B cell (primary cell): ENCODE measurements at regions not wholly inside any gene's neighbourhood (a gene's known extent, or its start where the extent isn't known, plus 50 kb on each side); places are given as distances from the start of the nearest gene placed in this dataset.

Experiments used
- EZH2 ChIP-seq: IDR thresholded peaks from 2 replicates; pipeline ENCODE4 v1.6.1; 2012; ENCODE audit warnings: borderline replicate concordance, low read depth, mild to moderate bottlenecking, moderate library complexity, low read length; ENCODE audit not compliant: insufficient read depth, poor library complexity, severe bottlenecking
- TF ChIP-seq, protein P1 (sequence below): fragments of 200-600 bp; IDR thresholded peaks from one replicate; pipeline ENCODE4 v1.8.0; 2022; ENCODE audit warnings: antibody characterized with exemption, mild to moderate bottlenecking

DNA sequence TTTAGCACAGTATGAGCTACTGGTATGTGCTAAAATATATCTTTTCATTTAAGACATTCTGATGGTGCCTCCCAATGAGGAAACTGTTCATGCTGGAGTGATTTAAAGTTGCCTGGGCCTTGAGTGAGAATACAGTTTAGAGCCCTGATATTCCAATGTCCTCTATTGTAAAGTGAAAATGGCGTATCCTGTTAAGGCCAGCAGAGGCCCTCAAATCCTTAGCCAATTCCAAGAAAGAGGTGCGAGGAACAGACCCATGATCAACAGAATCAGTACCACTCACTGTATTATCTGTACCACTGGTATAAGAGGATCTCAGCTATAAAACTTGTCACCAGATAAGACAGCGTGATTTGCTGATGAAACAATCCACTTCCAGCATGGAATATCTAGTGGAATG lies 273.1 kb upstream of the SLITRK5 start:
- TF ChIP-seq, protein P1, sequence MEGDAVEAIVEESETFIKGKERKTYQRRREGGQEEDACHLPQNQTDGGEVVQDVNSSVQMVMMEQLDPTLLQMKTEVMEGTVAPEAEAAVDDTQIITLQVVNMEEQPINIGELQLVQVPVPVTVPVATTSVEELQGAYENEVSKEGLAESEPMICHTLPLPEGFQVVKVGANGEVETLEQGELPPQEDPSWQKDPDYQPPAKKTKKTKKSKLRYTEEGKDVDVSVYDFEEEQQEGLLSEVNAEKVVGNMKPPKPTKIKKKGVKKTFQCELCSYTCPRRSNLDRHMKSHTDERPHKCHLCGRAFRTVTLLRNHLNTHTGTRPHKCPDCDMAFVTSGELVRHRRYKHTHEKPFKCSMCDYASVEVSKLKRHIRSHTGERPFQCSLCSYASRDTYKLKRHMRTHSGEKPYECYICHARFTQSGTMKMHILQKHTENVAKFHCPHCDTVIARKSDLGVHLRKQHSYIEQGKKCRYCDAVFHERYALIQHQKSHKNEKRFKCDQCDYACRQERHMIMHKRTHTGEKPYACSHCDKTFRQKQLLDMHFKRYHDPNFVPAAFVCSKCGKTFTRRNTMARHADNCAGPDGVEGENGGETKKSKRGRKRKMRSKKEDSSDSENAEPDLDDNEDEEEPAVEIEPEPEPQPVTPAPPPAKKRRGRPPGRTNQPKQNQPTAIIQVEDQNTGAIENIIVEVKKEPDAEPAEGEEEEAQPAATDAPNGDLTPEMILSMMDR, result no peak
- no peak for TF ChIP-seq EZH2
